ENCODE measurements at regions not wholly inside any gene's neighbourhood (a gene's known extent, or its start where the extent isn't known, plus 50 kb on each side); places are given as distances from the start of the nearest gene placed in this dataset.

- no peak for DNase-seq
- no peaks in the 10 kb centered on the region for H3K27me3 ChIP-seq
- intact Hi-C loops (cut with DNase I), result no loop called here
- TF ChIP-seq POLR2A (IDR thresholded peaks at IDR 0.05), result no peak
- peaks cover 0 to 8% (median 0%) of the 10 kb centered on the region in 3 donors for H3K9me3 ChIP-seq (replicated peaks in 1 of 3)
- no peaks in the 10 kb centered on the region for H3K36me3 ChIP-seq (replicated peaks in 1 of 2)
- no peaks in the 10 kb centered on the region for H3K4me1 ChIP-seq (replicated peaks in 1 of 2)
- H3K4me3 ChIP-seq, result no peak overlapping the region
- no peak overlapping the region for H3K27ac ChIP-seq
Observed at GRCh38 chr3:159480046-159480445, 508.6 kb upstream of the IL12A start.

- H3K9me3 ChIP-seq (replicated peaks in 1 of 3), result peaks cover 0 to 8% (median 0%) of the 10 kb centered on the region in 3 donors
- no peaks in the 10 kb centered on the region for H3K36me3 ChIP-seq (replicated peaks in 1 of 2)
- DNase-seq, result no peak
- no peak overlapping the region for H3K27ac ChIP-seq
- H3K27me3 ChIP-seq, result no peaks in the 10 kb centered on the region
- WGBS, 4 donors, result 27 to 39% (median 34%) methylated on average over 3 of the region's 3 CpGs
- no peak for TF ChIP-seq CTCF (IDR thresholded peaks at IDR 0.05)
- no peaks in the 10 kb centered on the region for H3K4me1 ChIP-seq (replicated peaks in 1 of 2)
- intact Hi-C loops (cut with DNase I), result no loop called here
- no peak overlapping the region for H3K4me3 ChIP-seq
Observed at GRCh38 chr3:159482241-159482993, 506.2 kb upstream of the IL12A start.

- Histone ChIP-seq H3K27ac (no peak overlapping the region), H3K4me3 (no peak overlapping the region), H3K36me3 (replicated peaks in 1 of 2) (no peaks in the 10 kb centered on the region), H3K9me3 (replicated peaks in 1 of 3) (peaks cover 0 to 7% (median 0%) of the 10 kb centered on the region in 3 donors), H3K27me3 (no peaks in the 10 kb centered on the region), H3K4me1 (replicated peaks in 1 of 2) (no peaks in the 10 kb centered on the region)
- DNase-seq, result no peak
- WGBS, 4 donors, result 51 to 65% (median 56%) methylated on average over 5 of the region's 5 CpGs
- intact Hi-C loops (cut with DNase I), result no loop called here
- TF ChIP-seq CTCF (IDR thresholded peaks at IDR 0.05) (no peak), POLR2A (IDR thresholded peaks at IDR 0.05) (no peak)
Observed at GRCh38 chr3:159482994-159483367, 505.7 kb upstream of the IL12A start.

- Histone ChIP-seq H3K9me3 (replicated peaks in 1 of 3) (no peaks in the 10 kb centered on the region), H3K27ac (no peak overlapping the region), H3K36me3 (replicated peaks in 1 of 2) (no peaks in the 10 kb centered on the region), H3K4me1 (replicated peaks in 1 of 2) (no peaks in the 10 kb centered on the region), H3K4me3 (no peak overlapping the region), H3K27me3 (no peaks in the 10 kb centered on the region)
- intact Hi-C loops (cut with DNase I), result no loop called here
- WGBS, 4 donors, result 61 to 72% (median 64%) methylated on average over 2 of the region's 2 CpGs
- no peak for DNase-seq
- TF ChIP-seq CTCF (IDR thresholded peaks at IDR 0.05) (no peak), POLR2A (IDR thresholded peaks at IDR 0.05) (no peak)
Observed at GRCh38 chr3:159486580-159486979, 502.1 kb upstream of the IL12A start.

GRCh38 chr3:159487304-159487703, 501.3 kb upstream of the IL12A start:
- H3K36me3 ChIP-seq (replicated peaks in 1 of 2), result no peaks in the 10 kb centered on the region
- no peak for DNase-seq
- no peaks in the 10 kb centered on the region for H3K9me3 ChIP-seq (replicated peaks in 1 of 3)
- intact Hi-C loops (cut with DNase I), result no loop called here
- TF ChIP-seq POLR2A (IDR thresholded peaks at IDR 0.05) (no peak), CTCF (IDR thresholded peaks at IDR 0.05) (no peak)
- no peaks in the 10 kb centered on the region for H3K4me1 ChIP-seq (replicated peaks in 1 of 2)
- H3K27ac ChIP-seq, result no peak overlapping the region
- no peak overlapping the region for H3K4me3 ChIP-seq
- WGBS, 4 donors, result 53 to 70% (median 65%) methylated on average over 2 of the region's 2 CpGs
- no peaks in the 10 kb centered on the region for H3K27me3 ChIP-seq

All from adrenal gland (tissue), 9 donors.